CD1c-positive myeloid dendritic cell (primary cell): ENCODE measurements at regions not wholly inside any gene's neighbourhood (a gene's known extent, or its start where the extent isn't known, plus 50 kb on each side); places are given as distances from the start of the nearest gene placed in this dataset.
"Not testable (repeated sequence)": the region's sequence is repeated elsewhere in the genome, so short reads cannot be mapped to it uniquely, and the experiment has no call there.

Experiments
- DNase-seq: peaks from one replicate; pipeline ENCODE4 v3.0.0-alpha.2; 2016; ENCODE audit errors: extremely low spot score

DNA sequence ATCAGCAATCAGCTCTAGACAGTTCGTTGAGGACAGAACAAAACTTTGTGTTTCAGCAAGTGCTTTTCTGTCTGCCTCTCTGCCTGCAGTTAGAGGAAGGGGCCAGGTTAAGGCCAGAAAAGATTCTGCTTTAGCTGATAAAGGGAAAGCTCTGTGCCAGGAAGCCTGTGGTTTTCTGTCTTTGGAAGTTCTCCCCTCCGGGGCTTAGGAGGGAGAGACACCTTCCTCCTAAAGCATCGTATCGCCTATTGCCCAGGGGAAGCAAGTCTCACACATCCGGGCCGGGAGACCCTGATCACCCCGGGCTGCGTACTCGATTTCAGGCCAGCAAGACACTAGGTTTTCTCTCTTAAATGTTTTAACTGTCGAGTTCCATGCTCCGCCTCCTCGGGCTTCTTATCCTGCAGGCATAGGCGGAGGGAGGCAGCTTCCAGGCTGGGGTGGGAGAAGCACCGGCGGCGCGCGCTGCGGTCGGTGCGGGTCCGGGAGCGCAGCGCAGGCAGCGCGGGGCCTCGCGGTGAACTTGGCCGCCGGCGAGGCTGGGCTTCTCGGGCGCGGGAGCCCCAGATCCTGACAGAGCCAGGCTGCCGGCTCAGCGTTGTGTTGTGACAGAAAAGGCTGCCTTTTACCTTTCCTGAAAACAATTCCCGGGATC lies 245.4 kb downstream of the BCL2L11 start:
- DNase-seq: not testable (repeated sequence)

DNA sequence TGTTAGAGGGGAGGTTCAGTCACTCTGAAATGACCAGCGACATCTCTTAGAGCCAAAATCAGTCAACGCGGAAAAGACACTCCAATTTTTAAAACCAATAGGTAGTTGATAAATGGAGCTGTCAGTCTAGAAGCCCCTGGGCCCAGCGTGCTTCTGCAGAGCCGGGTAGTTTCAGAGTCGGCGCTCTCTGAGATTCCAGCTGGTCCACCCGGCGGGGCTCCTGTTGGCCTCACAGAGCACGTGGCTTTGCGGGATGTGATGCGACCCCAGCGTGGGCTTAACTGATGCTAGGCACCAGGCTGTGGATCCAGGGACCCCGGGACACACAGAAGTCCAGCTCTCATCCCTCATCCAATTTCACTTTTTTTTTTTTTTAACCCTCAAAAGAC lies 245.9 kb downstream of the BCL2L11 start:
- DNase-seq: not testable (repeated sequence)

DNA sequence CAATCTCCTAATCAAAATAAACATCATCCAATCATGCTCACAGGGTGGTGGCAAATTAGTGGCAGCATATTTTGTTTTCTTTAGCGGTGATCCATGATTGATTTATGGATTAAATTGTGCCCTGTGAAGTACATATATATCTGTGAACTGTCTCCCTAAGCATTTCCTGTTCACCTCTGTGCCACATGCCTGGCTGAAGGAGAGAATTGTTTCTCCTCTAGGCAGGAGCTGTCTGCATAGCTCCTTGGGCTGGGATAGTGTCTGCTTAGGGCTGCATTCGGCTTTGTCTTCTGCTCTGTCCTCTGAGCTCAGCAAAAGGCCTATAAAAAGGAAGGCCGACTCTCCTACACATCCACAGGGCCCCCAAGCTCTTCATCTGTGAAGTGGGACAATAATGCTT lies 246.4 kb downstream of the BCL2L11 start:
- DNase-seq: not testable (repeated sequence)

DNA sequence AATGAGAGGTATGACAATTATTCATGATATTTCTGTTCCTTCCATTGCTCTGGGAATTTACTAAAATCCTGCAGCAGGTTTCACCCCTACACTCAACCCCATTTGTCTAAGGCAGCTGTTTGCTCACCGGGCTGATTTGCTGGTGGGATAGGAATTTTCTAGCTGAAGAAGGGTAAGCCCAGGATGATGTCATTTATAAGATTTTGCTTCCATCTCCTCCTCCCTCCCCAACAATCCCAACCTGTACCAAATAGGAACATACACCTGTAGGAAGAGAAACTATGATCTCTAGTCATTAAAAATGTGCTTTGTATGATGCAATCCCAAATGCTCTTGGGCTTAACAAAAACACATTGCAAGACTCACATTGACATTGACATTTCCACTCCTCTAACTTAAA lies 247.2 kb downstream of the BCL2L11 start:
- DNase-seq: not testable (repeated sequence)

DNA sequence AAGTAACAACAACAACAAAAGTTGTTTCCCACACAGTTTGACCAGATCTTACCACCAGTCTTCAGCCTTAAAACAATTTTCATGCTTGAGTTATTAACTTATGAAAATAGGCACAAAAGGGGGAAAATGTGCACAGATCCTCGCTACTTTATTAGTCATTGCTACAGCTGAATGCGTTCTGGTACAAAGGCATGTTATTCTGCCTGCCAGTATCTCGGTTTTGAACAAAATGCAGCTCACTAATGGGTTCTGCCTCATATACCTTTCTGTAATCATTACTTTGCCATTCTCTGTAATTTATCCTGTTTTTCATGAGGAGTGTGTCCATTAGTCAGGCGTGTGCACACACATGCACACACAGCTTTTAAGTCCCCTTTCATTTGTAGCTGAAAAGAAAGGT lies 247.6 kb downstream of the BCL2L11 start:
- not testable (repeated sequence) for DNase-seq

DNA sequence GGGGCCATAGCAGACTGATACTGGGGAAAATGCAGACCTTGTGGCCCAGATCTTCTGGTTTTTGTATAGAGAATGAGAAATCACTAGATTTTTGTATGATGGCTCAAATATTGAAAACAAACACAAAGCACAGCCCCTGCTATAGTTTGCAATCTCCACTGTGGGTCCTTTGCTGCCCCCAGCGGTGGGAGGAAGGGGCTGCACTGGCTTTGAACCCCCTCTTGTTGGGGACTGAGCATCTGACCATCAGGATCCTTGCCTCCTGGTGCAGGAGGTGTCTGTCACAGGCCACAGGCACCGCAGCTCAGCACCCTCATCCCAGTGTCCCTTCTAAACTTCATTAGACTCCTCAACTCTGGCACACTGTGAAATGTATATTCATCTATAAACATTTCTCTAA lies 252.3 kb downstream of the BCL2L11 start:
- DNase-seq: not testable (repeated sequence)

DNA sequence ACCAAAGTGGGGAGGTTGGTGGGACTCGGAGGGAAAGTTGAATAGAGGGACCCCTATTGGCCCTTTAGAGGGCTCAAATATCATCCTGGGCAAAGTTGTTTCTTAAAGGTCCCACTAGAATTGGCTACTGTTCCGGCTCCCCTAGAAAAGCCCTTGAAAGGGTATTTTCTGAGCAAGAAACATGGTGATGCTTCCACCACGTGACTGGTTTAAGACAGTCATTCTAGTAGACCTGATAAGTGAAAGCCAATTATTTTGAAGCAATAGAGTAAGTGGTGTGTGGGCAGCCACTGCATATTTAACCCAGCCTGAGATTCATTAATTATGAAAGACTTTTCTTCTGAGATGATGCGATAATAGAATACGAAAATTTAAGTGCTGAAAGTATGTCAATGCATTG lies 253.3 kb downstream of the BCL2L11 start:
- DNase-seq: not testable (repeated sequence)

DNA sequence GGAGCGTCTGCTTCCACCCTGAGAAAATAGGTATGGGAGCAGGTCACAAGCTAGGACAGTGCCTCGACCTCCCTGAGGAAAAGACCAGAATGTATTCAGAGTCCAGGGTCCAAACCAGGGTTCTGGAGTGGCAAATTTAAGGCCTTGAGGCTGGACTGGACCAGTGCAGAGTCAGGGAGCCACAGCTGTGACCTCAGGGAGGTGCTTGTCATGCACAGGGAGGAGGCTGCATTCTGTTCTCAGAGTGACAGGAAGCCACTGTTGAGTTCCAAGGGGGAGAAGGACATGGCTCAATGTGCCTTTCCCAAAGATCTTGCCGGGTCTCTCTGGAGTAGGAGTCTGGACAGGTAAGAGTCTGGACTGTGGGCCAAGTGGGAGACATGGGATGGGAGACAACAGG lies 254.0 kb downstream of the BCL2L11 start:
- DNase-seq: not testable (repeated sequence)

DNA sequence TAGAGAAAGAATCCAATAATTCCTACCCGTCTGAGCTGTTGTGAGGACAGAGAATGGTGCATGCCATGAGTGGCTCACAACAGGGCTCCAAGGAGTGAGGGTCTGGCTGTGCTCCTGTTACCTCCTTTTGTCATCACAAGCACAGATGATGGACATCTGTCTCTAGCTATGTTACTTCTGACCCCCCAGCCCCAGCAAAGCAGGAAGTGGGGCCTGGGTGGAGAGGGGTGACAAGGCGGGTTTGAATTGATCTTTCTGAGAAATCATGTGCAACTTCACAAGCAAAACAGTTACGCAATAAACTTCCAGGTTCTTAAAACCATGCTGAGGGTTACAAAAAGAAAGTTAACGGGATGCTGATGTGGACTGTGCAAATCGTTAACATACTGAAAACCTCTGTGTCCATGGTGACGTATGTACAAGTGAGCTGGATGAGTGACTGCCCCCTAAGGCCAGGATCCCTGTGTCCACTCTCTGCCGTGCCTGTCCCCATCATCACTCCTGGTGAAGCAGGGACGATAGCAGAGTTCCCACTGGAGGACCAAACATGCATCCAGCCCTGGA lies 254.7 kb downstream of the BCL2L11 start:
- peak; percentile 13 for DNase-seq

DNA sequence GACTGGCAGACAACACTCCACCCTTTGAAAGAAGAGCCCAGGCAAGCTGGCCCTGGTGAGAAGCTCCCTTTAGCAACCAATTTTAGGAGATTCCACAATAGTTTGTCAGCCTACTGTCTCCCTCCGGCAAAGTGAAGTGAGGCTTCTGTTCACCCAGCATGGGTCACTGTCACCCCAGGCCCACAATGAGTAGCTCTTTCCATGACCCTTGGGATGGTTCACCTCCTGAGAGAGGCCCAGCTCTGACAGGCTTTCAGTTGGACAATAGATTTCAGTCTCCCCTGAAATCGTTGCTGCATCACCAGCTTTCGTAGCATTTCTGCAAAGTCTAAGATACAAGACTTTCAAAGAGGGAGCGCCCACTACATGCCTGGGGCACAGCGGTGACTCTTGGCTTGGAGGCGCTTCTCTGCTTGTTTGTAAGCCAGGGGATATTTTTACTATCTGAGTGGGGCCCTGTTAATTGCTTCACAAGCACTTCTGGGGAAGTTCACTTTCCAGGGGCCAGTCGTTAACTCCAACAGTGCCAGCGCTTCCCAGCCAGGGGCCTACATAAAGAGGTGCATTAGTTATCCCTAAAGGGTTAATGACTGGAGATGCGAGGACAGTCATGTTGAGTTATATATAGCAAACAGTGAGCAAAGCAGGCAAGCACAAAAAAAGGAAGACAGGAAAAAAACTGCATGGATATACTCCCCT lies 255.7 kb downstream of the BCL2L11 start:
- DNase-seq: not testable (repeated sequence)

DNA sequence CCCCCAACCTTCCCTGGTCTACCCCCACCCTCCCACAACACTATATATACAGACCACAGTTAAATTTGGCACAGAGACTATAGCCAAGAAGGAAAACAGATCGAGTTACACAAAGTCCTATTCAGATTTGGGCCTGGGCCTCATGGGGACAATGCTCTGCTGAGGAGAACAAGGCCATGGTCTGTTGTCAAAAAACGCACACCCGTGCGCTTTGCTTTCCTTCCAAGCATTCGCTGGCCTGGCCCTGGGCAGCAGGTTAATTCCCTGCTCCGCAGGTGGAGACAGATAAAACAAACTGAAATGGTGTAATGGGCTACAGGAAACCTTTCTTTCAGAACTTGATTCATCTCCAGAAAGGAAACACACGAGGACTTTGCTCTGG lies 256.2 kb downstream of the BCL2L11 start:
- DNase-seq: not testable (repeated sequence)

DNA sequence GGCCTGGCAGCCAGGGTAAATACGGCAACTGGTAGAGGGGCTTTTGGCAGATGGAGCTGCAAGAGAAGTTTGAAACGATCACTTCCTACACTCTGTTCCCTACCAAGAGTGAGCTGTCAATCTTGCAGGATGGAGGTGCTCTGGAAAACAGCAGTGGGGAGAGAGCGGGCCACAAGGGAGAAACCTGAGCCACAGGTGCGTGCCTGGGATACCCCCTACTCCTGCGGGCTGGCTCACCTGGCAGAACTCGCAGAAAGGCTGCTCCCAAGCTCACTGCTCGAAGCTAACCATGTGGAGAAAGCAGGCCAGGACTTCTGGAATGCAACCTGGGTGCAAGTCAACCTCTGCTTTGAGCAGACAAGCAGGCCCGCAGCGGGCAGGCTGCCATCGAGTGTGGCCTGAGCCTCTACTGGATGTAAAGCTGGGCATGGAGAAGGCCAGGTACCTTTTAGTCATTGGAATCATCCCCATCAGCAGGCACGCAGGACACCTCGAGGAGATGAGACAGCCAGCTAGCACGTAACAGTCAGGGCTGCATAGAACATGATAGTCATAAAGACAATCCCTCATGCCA lies 256.8 kb downstream of the BCL2L11 start:
- not testable (repeated sequence) for DNase-seq

DNA sequence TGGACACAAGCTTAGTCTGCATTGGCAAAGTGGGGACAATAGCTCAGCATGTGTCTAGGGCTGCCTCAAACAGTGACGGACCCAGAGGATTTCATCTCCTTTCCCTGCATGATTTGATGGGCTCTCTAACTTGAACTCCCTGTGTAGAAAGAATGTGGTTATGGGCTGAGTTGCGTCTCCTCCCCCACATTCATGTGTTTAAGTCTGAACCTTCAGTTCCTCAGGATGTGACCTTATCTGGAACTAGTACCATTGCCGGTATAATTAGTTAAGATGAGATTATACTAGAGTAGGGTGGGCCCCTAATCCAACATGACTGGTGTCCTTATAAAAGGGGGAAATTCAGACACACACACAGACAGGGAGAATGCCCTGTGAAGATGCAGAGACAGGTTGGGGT lies 257.6 kb downstream of the BCL2L11 start:
- not testable (repeated sequence) for DNase-seq

DNA sequence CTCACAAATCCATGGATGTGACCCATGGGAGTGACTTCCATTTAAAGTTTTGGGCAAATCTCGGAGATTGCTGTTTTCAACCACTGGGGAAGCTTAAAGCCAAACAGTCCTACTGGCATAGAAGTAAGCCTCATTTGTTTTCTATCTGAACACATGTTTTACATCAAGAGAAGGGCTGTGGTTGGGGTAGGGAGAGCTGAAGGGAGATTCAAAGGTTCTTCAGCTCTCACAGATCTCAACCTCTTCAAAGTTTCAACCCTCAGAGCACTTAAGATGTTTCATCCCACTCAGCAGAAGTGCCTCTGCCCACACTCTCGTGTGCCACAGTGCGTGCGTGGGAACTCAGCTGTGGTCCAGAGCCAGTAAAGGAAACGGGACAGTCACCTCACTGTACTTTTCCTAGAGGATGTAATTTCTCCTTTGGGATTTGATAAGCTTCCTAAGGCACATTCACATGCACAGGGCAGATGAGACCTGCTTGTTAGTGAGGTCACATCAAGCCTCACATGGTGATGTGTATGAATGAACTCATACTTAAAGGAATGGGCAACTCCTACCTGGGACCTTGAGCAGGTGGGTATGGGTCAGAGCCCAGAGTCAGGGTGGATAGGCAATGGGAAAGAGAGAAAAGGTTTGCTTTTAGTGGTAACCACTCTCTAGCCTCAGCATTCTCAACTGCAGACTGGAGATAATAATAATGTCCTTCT lies 260.2 kb downstream of the BCL2L11 start:
- DNase-seq: not testable (repeated sequence)

DNA sequence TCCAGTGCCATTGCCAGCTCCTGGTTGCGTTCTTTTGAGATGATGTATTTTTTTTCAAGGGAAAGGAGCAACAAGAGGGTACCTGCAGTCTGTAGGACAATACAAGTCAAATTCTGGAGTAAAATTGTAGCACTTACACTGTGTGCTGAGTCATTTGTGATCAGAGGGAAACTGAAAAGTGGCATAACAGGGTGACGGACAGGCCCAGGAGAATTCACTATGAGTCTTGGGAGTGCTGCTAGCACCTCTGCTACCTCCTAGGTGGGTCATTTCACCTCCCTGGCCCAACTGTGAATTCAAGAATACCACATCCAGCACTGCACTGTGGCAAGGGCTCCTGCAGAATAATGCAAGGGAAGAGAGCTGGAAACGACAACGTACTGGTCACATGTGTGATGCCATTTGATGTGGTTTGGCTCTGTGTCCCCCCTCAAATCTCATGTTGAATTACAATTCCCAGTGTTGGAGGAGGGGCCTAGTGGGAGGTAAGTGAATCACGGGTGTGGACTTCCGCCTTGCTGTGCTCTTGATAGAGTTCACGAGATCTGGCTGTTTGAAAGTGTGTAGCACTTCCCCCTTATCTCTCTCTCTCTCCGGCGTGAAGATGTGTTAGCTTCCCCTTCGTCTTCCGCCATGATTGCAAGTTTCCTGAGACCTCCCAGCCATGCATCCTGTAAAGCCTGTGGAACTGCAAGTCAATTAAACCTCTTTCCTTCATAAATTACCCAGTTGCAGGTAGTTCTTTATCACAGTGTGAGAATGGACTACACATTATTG lies 261.0 kb downstream of the BCL2L11 start:
- peak; percentile 8 for DNase-seq

DNA sequence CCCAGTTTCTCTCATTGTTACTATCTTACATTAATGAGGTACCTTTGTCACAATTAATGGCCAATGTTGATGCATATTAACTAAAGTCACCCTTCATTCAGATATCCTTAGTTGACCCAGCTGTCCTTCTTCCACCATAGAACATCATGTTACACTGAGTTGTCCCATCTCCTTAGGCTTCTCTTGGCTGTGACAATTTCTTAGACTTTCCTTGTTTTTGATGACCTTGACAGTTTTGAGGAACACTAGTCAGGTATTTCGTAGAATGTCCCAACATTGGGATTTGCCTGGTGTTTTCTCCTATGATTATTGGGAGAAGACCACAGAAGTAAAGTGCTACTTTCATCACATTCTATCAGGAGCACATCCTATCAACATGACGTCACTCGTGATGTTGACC lies 261.8 kb downstream of the BCL2L11 start:
- not testable (repeated sequence) for DNase-seq

DNA sequence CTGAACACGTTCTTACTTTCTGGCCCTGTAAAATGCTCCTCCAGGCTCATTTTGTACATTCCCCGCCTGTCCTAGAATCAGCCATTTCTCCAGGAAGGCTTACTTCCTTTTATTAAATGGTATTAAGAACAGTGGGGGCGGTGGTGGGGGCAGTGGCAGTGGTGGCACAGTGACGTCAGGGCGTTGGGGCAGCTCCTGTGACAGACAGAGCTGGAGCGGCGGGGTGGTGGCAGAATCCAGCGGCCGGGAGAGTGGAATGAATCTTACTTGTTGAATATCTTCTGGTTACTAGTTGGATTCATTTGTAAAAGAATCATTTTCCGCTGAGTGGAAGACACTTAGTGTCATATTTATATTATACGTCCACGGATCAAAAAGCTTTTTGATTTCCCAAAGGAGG lies 262.6 kb downstream of the BCL2L11 start:
- DNase-seq: not testable (repeated sequence)

DNA sequence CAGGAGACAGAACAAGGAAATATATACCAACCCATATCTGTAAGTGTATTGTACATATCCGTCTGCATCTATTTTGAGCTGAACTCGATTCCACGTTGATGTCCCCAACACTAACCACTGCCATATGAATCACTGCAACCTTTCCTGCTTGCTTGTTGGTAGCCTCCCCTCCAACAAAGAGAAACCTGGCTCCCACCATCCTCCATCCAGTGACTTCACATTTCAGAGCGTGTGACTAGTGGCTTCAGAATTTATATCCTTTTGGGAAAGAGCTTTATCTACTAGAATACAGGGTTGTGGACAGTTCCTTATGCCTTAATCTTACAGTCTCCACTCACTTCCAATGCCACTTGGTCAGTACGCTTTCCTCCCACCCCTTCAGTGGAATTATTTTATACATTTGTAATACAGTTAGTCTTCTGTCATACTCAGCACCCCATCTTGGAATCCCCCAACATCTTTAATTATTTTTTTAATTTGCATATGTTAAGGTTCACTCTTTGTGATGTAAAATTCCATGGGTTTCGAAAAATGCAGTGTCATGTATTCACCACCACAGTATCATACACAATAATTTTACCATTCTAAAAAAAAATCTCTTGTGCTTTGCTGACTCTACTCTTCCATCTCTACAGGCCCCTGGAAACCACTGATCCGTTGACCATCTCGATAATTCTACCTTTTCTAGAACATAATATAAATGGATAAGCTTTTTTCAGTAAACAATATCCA lies 264.7 kb downstream of the BCL2L11 start:
- DNase-seq: not testable (repeated sequence)

DNA sequence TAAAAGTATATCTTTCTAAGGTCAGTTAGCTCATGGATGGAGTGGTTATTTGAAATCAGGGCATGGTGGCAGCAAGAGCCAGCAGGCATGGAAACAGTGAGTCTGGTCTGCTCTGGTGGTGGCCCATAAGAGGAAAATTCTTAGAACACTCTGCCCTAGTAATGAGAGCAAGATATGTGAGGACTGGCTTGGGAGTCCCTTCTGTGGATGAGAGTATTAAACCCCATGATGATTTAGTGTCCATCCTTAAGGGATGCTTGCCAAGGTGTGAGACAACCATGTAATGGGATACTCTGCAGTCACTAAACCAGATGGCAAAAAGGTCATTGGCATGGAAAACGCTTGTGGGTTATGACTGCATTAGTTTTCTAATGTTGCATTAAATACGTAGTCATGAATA lies 269.9 kb downstream of the BCL2L11 start:
- not testable (repeated sequence) for DNase-seq

DNA sequence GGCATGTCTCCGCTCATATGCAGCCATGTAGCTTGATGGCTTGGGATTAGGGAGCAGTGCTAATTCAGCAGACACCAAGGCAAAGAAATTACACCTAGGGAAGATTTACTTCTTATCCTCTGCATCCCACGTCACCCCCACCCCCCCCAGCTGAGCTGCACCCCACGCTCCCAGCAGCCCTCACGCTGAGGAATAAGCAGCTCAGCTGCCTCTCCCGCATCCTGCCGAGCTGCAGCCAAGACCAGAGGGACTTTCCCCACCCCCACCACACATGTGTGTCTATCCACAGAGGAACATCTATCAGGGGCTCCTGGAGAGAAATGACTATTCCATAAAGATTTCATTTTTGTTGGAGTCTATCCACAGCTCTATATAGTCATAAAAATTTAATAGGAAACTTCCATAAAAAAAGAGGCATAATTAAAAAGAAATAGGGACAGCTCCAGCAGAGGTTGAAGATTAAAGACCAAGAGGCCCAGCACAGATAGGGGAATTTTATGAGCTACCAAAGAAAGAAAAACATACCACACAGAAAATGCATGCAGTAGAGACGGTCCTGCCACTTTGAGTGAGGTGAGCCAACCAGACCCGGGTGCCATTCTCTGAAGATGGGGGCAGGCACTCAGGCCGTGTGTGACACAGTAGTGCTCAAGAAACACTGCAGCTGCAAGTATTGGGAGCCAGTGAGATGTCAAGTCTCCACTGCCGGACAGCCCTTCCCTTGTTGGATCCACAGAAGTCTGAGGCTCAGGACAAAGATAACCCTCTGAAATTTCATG lies 274.8 kb downstream of the BCL2L11 start:
- not testable (repeated sequence) for DNase-seq
